ENCODE measurements at regions not wholly inside any gene's neighbourhood (a gene's known extent, or its start where the extent isn't known, plus 50 kb on each side); places are given as distances from the start of the nearest gene placed in this dataset.

DNA sequence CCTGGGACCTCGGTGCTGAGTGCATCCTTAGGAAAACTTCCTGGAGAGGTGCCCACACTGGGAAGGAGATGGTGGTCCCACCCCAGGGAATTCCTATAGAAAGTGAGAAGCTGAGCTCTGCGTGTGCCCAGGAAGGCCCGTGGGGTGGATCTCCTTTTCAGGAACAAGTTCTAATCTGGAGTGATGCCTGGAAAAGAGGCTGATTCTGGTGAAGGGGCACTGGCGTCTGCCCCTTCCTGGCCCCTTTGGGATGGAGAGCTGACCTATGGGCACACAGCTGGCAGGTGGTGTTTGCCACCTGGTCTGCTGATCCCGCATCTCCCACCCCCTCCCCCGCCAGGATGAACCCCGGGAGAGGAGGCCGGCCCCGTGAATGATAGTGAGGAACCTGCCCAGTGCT is 142.0 kb upstream of the RTL1 start:
- H3K9me3 Mint-ChIP-seq, result no peaks in the 10 kb centered on the region
- DNase-seq, result no peak
- no peak for ATAC-seq (replicated peaks in 1 of 2)
- no peaks in the 10 kb centered on the region for H3K4me1 Mint-ChIP-seq (ENCODE audit: low read depth)
- no peaks in the 10 kb centered on the region for H3K36me3 Mint-ChIP-seq (ENCODE audit: insufficient read depth in 2 of 2)
- no peak overlapping the region for H3K27ac Mint-ChIP-seq
- no peaks in the 10 kb centered on the region for H3K27me3 Mint-ChIP-seq (ENCODE audit: low read depth)
- no peak overlapping the region for H3K4me3 Mint-ChIP-seq

- no peak overlapping the region for H3K27ac Mint-ChIP-seq
- ATAC-seq (replicated peaks in 1 of 2) (no peak), DNase-seq (no peak)
- no peak overlapping the region for H3K4me3 Mint-ChIP-seq
- H3K27me3 Mint-ChIP-seq (ENCODE audit: low read depth), result no peaks in the 10 kb centered on the region
- no peaks in the 10 kb centered on the region for H3K9me3 Mint-ChIP-seq
- no peaks in the 10 kb centered on the region for H3K36me3 Mint-ChIP-seq (ENCODE audit: insufficient read depth in 2 of 2)
- H3K4me1 Mint-ChIP-seq (ENCODE audit: low read depth), result no peaks in the 10 kb centered on the region
Observed at GRCh38 chr14:101046071-101046470, 142.5 kb upstream of the RTL1 start.

DNA sequence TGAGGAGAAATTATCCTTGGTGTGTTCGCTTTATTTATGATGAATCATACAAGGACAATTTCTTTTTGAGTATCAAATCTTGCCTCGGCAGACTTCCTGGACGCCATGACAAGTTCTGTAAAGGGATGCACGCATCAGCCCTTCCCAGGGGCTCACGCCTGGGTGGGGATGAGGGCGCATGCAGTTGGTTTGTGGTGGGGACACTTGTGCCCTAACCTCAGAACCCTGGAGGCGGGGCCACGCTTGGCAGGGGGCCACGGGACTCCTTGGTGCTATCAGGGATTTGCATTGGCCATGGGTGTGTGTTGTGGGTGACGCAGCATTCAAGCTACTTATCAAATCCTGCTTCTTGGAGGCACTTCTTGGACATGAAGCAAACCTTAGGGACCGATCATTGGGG is 143.8 kb upstream of the RTL1 start:
- no peak overlapping the region for H3K4me3 Mint-ChIP-seq
- no peaks in the 10 kb centered on the region for H3K36me3 Mint-ChIP-seq (ENCODE audit: insufficient read depth in 2 of 2)
- DNase-seq, result no peak
- H3K9me3 Mint-ChIP-seq, result no peaks in the 10 kb centered on the region
- H3K4me1 Mint-ChIP-seq (ENCODE audit: low read depth), result no peaks in the 10 kb centered on the region
- ATAC-seq (replicated peaks in 1 of 2), result no peak
- H3K27me3 Mint-ChIP-seq (ENCODE audit: low read depth), result no peaks in the 10 kb centered on the region
- H3K27ac Mint-ChIP-seq, result no peak overlapping the region

DNA sequence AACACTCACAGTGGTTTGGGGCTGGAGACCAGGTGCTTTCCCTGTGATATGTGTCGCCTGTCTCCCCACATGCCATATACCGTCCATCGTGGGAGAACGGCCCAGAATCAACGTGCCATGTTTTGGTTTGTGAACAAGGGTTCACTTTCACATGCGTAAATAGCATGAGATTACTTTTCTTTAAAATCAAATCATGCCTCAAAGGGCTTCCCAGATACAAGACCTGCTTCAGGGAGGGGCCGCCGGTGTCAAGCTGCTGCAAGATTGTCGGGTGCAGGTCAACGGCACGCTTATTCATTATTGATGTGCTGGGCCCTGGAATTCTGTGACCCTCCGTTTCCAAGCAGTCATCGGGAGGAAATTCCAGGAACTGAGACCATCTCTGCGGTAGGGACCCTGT is 145.2 kb upstream of the RTL1 start:
- H3K4me1 Mint-ChIP-seq (ENCODE audit: low read depth), result no peaks in the 10 kb centered on the region
- DNase-seq (no peak), ATAC-seq (replicated peaks in 1 of 2) (no peak)
- H3K9me3 Mint-ChIP-seq, result no peaks in the 10 kb centered on the region
- H3K27ac Mint-ChIP-seq, result no peak overlapping the region
- H3K36me3 Mint-ChIP-seq (ENCODE audit: insufficient read depth in 2 of 2), result no peaks in the 10 kb centered on the region
- H3K27me3 Mint-ChIP-seq (ENCODE audit: low read depth), result no peaks in the 10 kb centered on the region
- no peak overlapping the region for H3K4me3 Mint-ChIP-seq

DNA sequence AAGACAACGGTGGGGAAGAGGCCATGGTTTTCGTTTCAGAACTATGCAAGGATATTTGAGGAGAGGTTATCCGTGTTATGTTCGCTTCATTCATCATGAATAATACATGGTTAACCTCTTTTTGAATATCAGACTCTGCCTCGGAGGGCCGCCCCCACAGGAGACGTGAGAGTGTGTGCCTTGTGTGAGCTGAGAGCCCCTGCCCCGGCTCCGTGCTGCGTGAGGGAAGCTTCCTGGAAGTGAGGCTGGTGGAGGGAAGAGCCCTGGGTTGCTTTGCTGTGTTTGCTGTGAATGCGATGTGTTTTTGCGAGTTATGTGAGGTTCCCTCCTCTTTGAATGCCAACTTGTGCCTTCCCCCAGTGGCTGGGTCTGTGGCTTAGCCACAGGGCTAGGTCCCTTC is 146.0 kb upstream of the RTL1 start:
- Mint-ChIP-seq H3K4me3 (no peak overlapping the region), H3K9me3 (no peaks in the 10 kb centered on the region), H3K27ac (no peak overlapping the region), H3K4me1 (ENCODE audit: low read depth) (no peaks in the 10 kb centered on the region), H3K36me3 (ENCODE audit: insufficient read depth in 2 of 2) (no peaks in the 10 kb centered on the region), H3K27me3 (ENCODE audit: low read depth) (no peaks in the 10 kb centered on the region)
- DNase-seq, result no peak
- no peak for ATAC-seq (replicated peaks in 1 of 2)

- DNase-seq (no peak), ATAC-seq (replicated peaks in 1 of 2) (no peak)
- Mint-ChIP-seq H3K36me3 (ENCODE audit: insufficient read depth in 2 of 2) (no peaks in the 10 kb centered on the region), H3K27ac (no peak overlapping the region), H3K9me3 (no peaks in the 10 kb centered on the region), H3K4me1 (ENCODE audit: low read depth) (no peaks in the 10 kb centered on the region), H3K27me3 (ENCODE audit: low read depth) (no peaks in the 10 kb centered on the region), H3K4me3 (no peak overlapping the region)
Observed at GRCh38 chr14:101049942-101050341, 146.4 kb upstream of the RTL1 start.

GRCh38 chr14:101050901-101051490 is 147.5 kb upstream of the RTL1 start:
- Mint-ChIP-seq H3K9me3 (no peaks in the 10 kb centered on the region), H3K36me3 (ENCODE audit: insufficient read depth in 2 of 2) (no peaks in the 10 kb centered on the region), H3K27ac (no peak overlapping the region), H3K4me1 (ENCODE audit: low read depth) (no peaks in the 10 kb centered on the region), H3K27me3 (ENCODE audit: low read depth) (no peaks in the 10 kb centered on the region), H3K4me3 (no peak overlapping the region)
- DNase-seq (no peak), ATAC-seq (replicated peaks in 1 of 2) (no peak)

DNA sequence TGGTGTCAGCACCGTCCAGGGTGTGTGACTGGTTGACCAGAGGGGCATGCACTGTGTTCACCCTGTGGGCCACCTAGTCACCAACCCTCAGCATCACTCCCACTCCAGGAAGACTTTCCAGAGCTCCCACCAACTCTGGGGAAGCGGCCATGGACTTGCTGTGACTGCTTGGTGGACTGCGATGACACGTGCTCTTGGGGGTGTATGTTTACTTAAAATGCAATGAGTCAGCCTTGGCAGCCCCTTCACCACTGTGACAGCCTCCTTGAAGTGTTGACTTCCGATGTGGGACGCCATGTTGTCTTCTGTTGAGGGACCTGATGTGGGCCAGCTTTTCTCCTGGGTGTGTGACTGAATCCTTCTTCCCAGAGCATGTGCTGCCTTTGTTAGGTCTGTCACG is 151.1 kb upstream of the RTL1 start:
- Mint-ChIP-seq H3K4me3 (no peak overlapping the region), H3K36me3 (ENCODE audit: insufficient read depth in 2 of 2) (no peaks in the 10 kb centered on the region), H3K27me3 (ENCODE audit: low read depth) (peaks cover 12% of the 10 kb centered on the region), H3K9me3 (peaks cover 6 to 7% of the 10 kb centered on the region in 2 donors), H3K27ac (no peak overlapping the region), H3K4me1 (ENCODE audit: low read depth) (no peaks in the 10 kb centered on the region)
- no peak for DNase-seq
- ATAC-seq (replicated peaks in 1 of 2), result no peak

DNA sequence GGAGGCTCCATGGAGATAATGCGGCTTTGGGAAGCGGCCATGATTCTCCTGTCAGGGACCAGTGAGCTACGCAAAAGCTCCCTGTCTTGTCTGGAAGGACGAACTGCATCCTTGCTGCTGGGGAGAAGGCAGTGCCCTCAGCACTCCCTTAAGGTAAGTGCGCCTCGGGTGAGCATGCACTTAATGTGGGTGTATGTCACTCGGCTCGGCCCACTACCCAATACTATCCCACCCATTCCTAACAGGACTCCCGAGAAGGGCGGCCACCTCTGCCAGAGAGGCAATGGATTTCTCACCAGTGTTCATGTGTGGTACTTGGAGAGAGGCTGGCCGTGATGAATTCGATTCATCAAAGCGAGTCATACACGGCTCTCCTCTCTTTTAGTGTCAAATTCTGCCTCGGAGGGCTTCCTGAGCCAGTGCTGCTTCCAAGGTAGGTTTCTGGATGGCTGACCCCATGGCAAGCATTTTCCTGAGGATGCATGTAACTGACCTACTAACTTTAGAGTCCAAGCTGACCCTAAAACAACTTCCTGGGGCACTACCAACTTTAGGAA is 151.7 kb upstream of the RTL1 start:
- ATAC-seq (replicated peaks in 1 of 2) (no peak), DNase-seq (no peak)
- H3K36me3 Mint-ChIP-seq (ENCODE audit: insufficient read depth in 2 of 2), result no peaks in the 10 kb centered on the region
- no peak overlapping the region for H3K27ac Mint-ChIP-seq
- H3K4me1 Mint-ChIP-seq (ENCODE audit: low read depth), result no peaks in the 10 kb centered on the region
- no peak overlapping the region for H3K4me3 Mint-ChIP-seq
- peaks cover 6 to 8% of the 10 kb centered on the region in 2 donors for H3K9me3 Mint-ChIP-seq
- peaks cover 12% of the 10 kb centered on the region for H3K27me3 Mint-ChIP-seq (ENCODE audit: low read depth)

- ATAC-seq (replicated peaks in 1 of 2), result no peak
- DNase-seq, result no peak
- Mint-ChIP-seq H3K36me3 (ENCODE audit: insufficient read depth in 2 of 2) (no peaks in the 10 kb centered on the region), H3K9me3 (peaks cover 6 to 10% of the 10 kb centered on the region in 2 donors), H3K27ac (no peak overlapping the region), H3K4me3 (no peak overlapping the region), H3K27me3 (ENCODE audit: low read depth) (peaks cover 12% of the 10 kb centered on the region), H3K4me1 (ENCODE audit: low read depth) (no peaks in the 10 kb centered on the region)
Observed at GRCh38 chr14:101055776-101056374, 152.4 kb upstream of the RTL1 start.

GRCh38 chr14:101056446-101056845 is 152.9 kb upstream of the RTL1 start:
- no peak for ATAC-seq (replicated peaks in 1 of 2)
- H3K9me3 Mint-ChIP-seq, result peaks cover 6 to 10% of the 10 kb centered on the region in 2 donors

DNA sequence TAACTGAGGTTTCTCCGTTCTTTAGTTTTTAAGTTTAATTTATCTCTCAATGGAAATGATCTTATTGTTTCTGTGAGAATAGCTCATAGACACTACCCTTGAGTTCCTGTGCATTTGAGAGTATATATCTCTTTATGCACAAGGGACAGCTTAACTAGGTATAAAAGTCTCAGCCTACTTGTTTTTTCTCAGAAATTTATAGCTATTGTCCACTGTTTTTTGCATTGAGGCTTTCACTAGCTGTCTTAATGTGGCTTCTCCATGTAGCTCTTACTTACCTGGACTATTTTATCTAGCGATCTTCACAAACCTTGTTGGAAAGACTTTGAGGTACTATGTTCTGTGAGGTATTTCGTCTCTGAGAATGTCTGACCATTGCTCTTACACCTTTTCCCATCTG is 153.9 kb upstream of the RTL1 start:
- Mint-ChIP-seq H3K27me3 (ENCODE audit: low read depth) (peaks cover 12% of the 10 kb centered on the region), H3K4me1 (ENCODE audit: low read depth) (no peaks in the 10 kb centered on the region), H3K27ac (no peak overlapping the region), H3K9me3 (peaks cover 6 to 10% of the 10 kb centered on the region in 2 donors), H3K4me3 (no peak overlapping the region), H3K36me3 (ENCODE audit: insufficient read depth in 2 of 2) (no peaks in the 10 kb centered on the region)
- DNase-seq (no peak), ATAC-seq (replicated peaks in 1 of 2) (no peak)

More at GRCh38 chr14:101056446-101056845, 152.9 kb upstream of the RTL1 start:
- Mint-ChIP-seq H3K4me1 (ENCODE audit: low read depth) (no peaks in the 10 kb centered on the region), H3K27ac (no peak overlapping the region), H3K27me3 (ENCODE audit: low read depth) (peaks cover 12% of the 10 kb centered on the region), H3K36me3 (ENCODE audit: insufficient read depth in 2 of 2) (no peaks in the 10 kb centered on the region), H3K4me3 (no peak overlapping the region)
- no peak for DNase-seq

GRCh38 chr14:101058571-101058970 is 155.0 kb upstream of the RTL1 start:
- no peak overlapping the region for H3K4me3 Mint-ChIP-seq
- H3K9me3 Mint-ChIP-seq, result peaks cover 6 to 10% of the 10 kb centered on the region in 2 donors
- H3K27ac Mint-ChIP-seq, result no peak overlapping the region
- ATAC-seq (replicated peaks in 1 of 2) (no peak), DNase-seq (no peak)
- H3K27me3 Mint-ChIP-seq (ENCODE audit: low read depth), result peaks cover 12% of the 10 kb centered on the region
- no peaks in the 10 kb centered on the region for H3K4me1 Mint-ChIP-seq (ENCODE audit: low read depth)
- H3K36me3 Mint-ChIP-seq (ENCODE audit: insufficient read depth in 2 of 2), result no peaks in the 10 kb centered on the region

- no peak overlapping the region for H3K27ac Mint-ChIP-seq
Observed at GRCh38 chr14:101060171-101060601, 156.7 kb upstream of the RTL1 start.

More at GRCh38 chr14:101060171-101060601, 156.7 kb upstream of the RTL1 start:
- Mint-ChIP-seq H3K27me3 (ENCODE audit: low read depth) (peaks cover 12% of the 10 kb centered on the region), H3K36me3 (ENCODE audit: insufficient read depth in 2 of 2) (no peaks in the 10 kb centered on the region), H3K9me3 (peaks cover 6 to 10% of the 10 kb centered on the region in 2 donors), H3K4me3 (no peak overlapping the region), H3K4me1 (ENCODE audit: low read depth) (no peaks in the 10 kb centered on the region)
- no peak for ATAC-seq (replicated peaks in 1 of 2)
- DNase-seq, result no peak

Measured in activated T-cell treated with anti-CD3 and anti-CD28 coated beads, Interleukin-2, amount 50 U/mL, for 72 hours (primary cell).